ENCODE measurements at regions not wholly inside any gene's neighbourhood (a gene's known extent, or its start where the extent isn't known, plus 50 kb on each side); places are given as distances from the start of the nearest gene placed in this dataset.

GRCh38 chr6:67815623-67816022 lies 819.5 kb upstream of the ADGRB3 start:
- TF ChIP-seq MEF2A (IDR thresholded peaks at IDR 0.05; ENCODE audit: insufficient read depth, low read depth, low read length) (no peak), GATAD2B (conservative IDR thresholded peaks at IDR 0.05; ENCODE audit: low read depth) (no peak), FOS (IDR thresholded peaks at IDR 0.05; ENCODE audit: borderline replicate concordance, extremely low read depth, insufficient read length) (no peak), CTCF (IDR thresholded peaks at IDR 0.05 in 2 of 3, conservative IDR thresholded peaks at IDR 0.05 in 1 of 3; ENCODE audit: control insufficient read depth in 2 of 3, extremely low read depth in 1 of 3, insufficient read depth in 1 of 3, low read depth in 3 of 3, low read length in 3 of 3) (no peak)
